ENCODE measurements at regions not wholly inside any gene's neighbourhood (a gene's known extent, or its start where the extent isn't known, plus 50 kb on each side); places are given as distances from the start of the nearest gene placed in this dataset.

DNA sequence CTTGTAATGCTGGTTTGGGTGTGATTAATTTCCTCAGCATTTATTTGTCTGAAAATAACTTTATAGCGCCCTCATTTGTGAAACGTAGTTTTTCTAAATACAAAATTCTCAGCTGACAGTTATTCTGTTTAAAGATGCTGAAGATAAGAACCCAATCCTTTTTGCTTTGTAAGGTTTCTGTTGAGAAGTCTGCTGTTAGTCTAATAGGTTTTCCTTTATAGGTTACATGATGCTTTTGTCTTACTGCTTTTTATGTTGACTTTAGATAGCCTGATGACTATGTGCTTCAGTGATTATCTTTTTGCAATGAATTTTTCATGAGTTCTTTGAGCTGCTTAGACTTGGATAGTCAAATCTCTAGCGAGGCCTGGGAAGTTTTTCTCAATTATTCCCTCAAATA is 168.6 kb upstream of the PDE3A start:
- Histone ChIP-seq H3K9me3 (no peaks in the 10 kb centered on the region), H3K27me3 (no peaks in the 10 kb centered on the region), H3K4me3 (no peak overlapping the region), H3K27ac (no peak overlapping the region), H3K4me1 (no peaks in the 10 kb centered on the region), H3K36me3 (no peaks in the 10 kb centered on the region)
- no peak for DNase-seq
- WGBS, 2 donors: 87 to 92% methylated on average over 3 of the region's 3 CpGs
- intact Hi-C loops (cut with DNase I): no loop called here
- TF ChIP-seq, protein P1, sequence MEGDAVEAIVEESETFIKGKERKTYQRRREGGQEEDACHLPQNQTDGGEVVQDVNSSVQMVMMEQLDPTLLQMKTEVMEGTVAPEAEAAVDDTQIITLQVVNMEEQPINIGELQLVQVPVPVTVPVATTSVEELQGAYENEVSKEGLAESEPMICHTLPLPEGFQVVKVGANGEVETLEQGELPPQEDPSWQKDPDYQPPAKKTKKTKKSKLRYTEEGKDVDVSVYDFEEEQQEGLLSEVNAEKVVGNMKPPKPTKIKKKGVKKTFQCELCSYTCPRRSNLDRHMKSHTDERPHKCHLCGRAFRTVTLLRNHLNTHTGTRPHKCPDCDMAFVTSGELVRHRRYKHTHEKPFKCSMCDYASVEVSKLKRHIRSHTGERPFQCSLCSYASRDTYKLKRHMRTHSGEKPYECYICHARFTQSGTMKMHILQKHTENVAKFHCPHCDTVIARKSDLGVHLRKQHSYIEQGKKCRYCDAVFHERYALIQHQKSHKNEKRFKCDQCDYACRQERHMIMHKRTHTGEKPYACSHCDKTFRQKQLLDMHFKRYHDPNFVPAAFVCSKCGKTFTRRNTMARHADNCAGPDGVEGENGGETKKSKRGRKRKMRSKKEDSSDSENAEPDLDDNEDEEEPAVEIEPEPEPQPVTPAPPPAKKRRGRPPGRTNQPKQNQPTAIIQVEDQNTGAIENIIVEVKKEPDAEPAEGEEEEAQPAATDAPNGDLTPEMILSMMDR (IDR thresholded peaks at IDR 0.05): no peak

DNA sequence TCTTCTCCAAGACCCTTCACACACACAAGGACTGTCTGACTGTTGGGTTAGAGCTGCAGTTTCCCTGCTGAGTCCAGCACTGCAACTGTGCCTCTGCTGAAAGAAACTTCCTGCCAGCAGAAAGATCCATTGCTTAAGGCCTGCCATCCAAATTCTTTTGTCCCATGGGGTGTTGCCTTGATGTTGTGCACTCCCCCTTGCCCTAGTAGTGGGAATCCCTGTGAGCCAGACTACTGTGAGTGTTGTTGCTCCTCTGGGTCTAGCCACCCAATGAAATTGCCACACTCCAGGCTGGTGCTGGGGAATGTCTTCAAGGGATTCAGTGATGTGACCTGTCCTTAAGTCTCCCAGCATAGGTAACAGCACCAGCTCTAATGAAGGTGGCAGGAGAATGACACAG is 166.6 kb upstream of the PDE3A start:
- Histone ChIP-seq H3K4me1 (no peaks in the 10 kb centered on the region), H3K27me3 (no peaks in the 10 kb centered on the region), H3K27ac (no peak overlapping the region), H3K9me3 (no peaks in the 10 kb centered on the region), H3K4me3 (no peak overlapping the region), H3K36me3 (no peaks in the 10 kb centered on the region)
- no peak for DNase-seq
- no peak for TF ChIP-seq POLR2A (IDR thresholded peaks at IDR 0.05)
- TF ChIP-seq, protein P1 (IDR thresholded peaks at IDR 0.05): no peak
- intact Hi-C loops (cut with DNase I): no loop called here

DNA sequence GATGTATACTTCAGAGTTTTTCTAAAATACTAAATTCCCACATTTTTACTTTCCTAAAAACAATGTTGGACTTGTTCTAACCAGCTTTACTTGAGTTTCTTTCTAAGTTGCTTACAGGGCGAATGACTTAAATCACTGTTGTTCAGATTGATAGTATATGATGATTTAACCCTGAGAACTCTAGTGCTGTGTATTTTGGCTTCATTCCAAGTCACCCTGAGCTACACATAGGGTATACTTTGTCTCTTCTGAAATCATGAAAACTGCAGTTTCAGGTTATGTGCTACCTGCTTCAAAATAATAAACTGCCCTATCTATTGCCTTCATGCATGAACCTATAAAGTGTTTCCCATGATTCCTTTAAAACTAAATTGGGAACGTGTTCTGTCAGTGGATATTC is 162.5 kb upstream of the PDE3A start:
- Histone ChIP-seq H3K4me1 (peaks cover 0 to 7% (median 0%) of the 10 kb centered on the region in 3 donors), H3K27ac (no peak overlapping the region), H3K9me3 (no peaks in the 10 kb centered on the region), H3K27me3 (no peaks in the 10 kb centered on the region), H3K4me3 (no peak overlapping the region), H3K36me3 (no peaks in the 10 kb centered on the region)
- no peak for DNase-seq
- intact Hi-C loops (cut with DNase I): no loop called here
- 67 to 71% methylated on average over 2 of the region's 2 CpGs for WGBS, 2 donors
- no peak for TF ChIP-seq POLR2A (IDR thresholded peaks at IDR 0.05)
- TF ChIP-seq, protein P1 (IDR thresholded peaks at IDR 0.05): no peak

DNA sequence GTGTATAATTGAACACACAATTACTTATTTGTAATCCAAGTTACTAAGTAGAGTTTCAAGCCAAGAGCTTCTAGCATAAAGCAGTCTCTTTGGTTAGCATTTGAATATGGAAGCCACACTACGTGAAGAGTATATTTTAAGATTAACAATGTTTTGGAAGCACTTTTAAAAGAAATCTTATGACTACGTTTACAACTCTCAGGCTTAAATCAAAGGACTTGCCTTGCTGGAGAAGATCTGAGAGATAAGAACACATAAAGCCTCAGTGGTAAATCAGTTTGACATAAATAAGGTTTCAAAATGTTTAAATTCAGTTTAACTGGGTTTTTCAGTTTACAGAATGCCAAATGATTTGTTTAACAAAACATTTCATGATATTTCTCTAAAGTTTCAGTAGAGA is 161.9 kb upstream of the PDE3A start:
- H3K9me3 ChIP-seq: no peaks in the 10 kb centered on the region
- H3K36me3 ChIP-seq: no peaks in the 10 kb centered on the region
- intact Hi-C loops (cut with DNase I): no loop called here
- no peaks in the 10 kb centered on the region for H3K27me3 ChIP-seq
- H3K4me3 ChIP-seq: no peak overlapping the region
- 63 to 86% methylated on average over 2 of the region's 2 CpGs for WGBS, 2 donors
- H3K27ac ChIP-seq: no peak overlapping the region
- no peak for DNase-seq
- TF ChIP-seq POLR2A (IDR thresholded peaks at IDR 0.05): no peak
- TF ChIP-seq, protein P1 (IDR thresholded peaks at IDR 0.05): no peak
- peaks cover under 1 to 12% (median 4%) of the 10 kb centered on the region in 3 donors for H3K4me1 ChIP-seq

DNA sequence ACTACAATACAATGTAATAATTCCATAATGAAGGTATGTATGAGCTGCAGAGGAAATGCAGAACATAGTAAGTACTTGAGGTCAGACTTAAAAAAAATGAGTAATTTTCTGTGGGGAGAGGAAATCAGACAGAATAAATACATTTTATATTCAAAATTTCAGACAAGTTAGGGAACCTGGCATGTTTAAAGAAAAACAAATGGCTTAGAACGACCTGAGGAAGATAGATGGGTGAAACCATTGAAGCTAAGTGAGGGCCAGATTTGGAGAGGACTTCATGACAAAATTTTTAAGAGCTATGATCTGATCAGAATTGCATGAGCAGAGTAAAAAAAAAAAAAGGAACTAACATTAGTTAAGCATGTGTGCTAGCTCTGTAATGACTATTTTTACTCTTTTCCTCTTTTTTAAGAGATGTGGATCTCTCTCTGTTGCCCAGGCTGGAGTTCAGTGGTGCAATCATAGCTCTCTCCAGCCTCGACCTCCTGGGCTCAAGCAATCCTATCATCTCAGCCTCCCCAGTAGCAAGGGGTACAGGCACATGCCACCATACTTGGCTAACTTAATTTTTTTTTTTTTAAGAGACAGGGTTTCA is 157.6 kb upstream of the PDE3A start:
- intact Hi-C loops (cut with DNase I): no loop called here

More for the DNA sequence above, 157.6 kb upstream of the PDE3A start:
- Histone ChIP-seq H3K27ac (peak overlapping the region in 2 of 4 donors; percentile 84 to 85), H3K4me1 (peaks cover 19 to 46% (median 26%) of the 10 kb centered on the region in 3 donors), H3K4me3 (no peak overlapping the region), H3K9me3 (no peaks in the 10 kb centered on the region), H3K27me3 (no peaks in the 10 kb centered on the region), H3K36me3 (no peaks in the 10 kb centered on the region)
- WGBS, 2 donors: 61 to 67% methylated on average over 2 of the region's 2 CpGs
- TF ChIP-seq, protein P1 (IDR thresholded peaks at IDR 0.05): no peak
- TF ChIP-seq POLR2A (IDR thresholded peaks at IDR 0.05): no peak
- no peak for DNase-seq
